Pancreas (tissue), 10 donors: ENCODE measurements at regions not wholly inside any gene's neighbourhood (a gene's known extent, or its start where the extent isn't known, plus 50 kb on each side); places are given as distances from the start of the nearest gene placed in this dataset.

Source experiments
- ATAC-seq, 4 donors: fragments of 200-7000 bp; cut with Tn5 transposase; one replicate each; pipeline versions ENCODE4 v1.8.0 to v1.9.1; 2020; ENCODE audit warnings: mild to moderate bottlenecking in 4 of 4, moderate library complexity in 4 of 4
- DNase-seq, 6 donors: peaks; one replicate each; pipeline ENCODE4 v3.0.0-alpha.2; 2020
- FAIRE-seq: peaks from 2 replicates; lab custom pipeline; 2012; peaks lifted over from hg19 to GRCh38; lab: Jason Lieb, UNC
- H3K27ac ChIP-seq, 4 donors: fragments of 200-600 bp; sonication (generic); 1 replicate in 3 of 4; 2 replicates in 1 of 4; pipeline versions ENCODE4 v1.5.0 to v1.8.0; 2020
- H3K27me3 ChIP-seq, 4 donors: fragments of 200-600 bp; one replicate each; pipeline ENCODE4 v1.8.0; 2021
- H3K36me3 ChIP-seq, 3 donors: fragments of 200-600 bp; sonication (generic) in 1 of 3; one replicate each; pipeline versions ENCODE4 v1.5.0 to v1.8.0; 2020 to 2021
- H3K4me1 ChIP-seq, 3 donors: fragments of 200-600 bp; one replicate each; pipeline ENCODE4 v1.8.0; 2021
- H3K4me3 ChIP-seq, 4 donors: fragments of 200-600 bp; sonication (generic) in 2 of 4; one replicate each; pipeline versions ENCODE4 v1.5.0 to v1.8.0; 2020 to 2021
- H3K9me3 ChIP-seq, 4 donors: fragments of 200-600 bp; one replicate each; pipeline ENCODE4 v1.8.0; 2021
- WGBS, 2 donors: extraction: QIAGEN DNeasy Blood & Tissue Kit; methylation state at CpG; one replicate each; pipeline ENCODE4 v1.1.7; 2013; 5-methylcytosine and 5-hydroxymethylcytosine counted together
- intact Hi-C, 3 donors: fragments of 100-400 bp; cut with DNase I; formaldehyde crosslinking; loops; one replicate each; pipeline versions ENCODE4 v1.11.1 to v1.14.2; 2022
- TF ChIP-seq, protein P1 (sequence below), 4 donors: fragments of 200-600 bp; sonication (generic) in 3 of 4; IDR thresholded peaks; one replicate each; pipeline versions ENCODE4 v1.5.0 to v1.8.0; 2021; ENCODE audit warnings: antibody characterized with exemption in 4 of 4
- donor health status: healthy with polysubstance abuse.
- donor health status: DM: no; HTN: no; CAD: no; lungs with moderate emphysema.
- donor health status: DM: no; HTN: no; CAD: no.
- donor health status: control.
- donor health status: control.
- donor health status: Bipolar disorder and iron deficiency.
- donor health status: DM: yes; HTN: yes; CAD: no.
- donor health status: DM: no; HTN: no; CAD: no.
- donor health status: DM: no; HTN: no; CAD: no.
- donor health status: DM: yes; HTN: yes; CAD: no.

DNA sequence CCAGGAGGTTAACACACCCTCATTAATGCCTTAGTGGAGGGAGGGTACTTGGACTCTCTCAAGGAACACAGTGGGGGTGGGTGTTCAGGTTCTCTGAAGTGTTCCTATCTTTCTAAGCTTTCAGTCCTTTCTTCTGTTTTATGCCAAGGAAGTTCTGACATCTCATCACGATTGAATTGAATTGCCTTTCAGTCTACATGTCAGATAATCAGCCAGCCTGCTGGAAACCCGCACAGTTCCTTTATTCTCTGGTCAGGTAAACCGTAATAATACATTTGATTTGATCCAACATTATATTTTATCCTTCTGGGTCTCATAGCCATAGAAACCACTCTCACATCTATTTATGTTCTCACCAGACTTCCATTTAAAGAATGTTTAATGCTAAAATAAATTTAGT, 339.0 kb downstream of the RWDD3 start:
- no peak for FAIRE-seq
- 56 to 68% methylated on average over 3 of the region's 3 CpGs for WGBS, 2 donors

DNA sequence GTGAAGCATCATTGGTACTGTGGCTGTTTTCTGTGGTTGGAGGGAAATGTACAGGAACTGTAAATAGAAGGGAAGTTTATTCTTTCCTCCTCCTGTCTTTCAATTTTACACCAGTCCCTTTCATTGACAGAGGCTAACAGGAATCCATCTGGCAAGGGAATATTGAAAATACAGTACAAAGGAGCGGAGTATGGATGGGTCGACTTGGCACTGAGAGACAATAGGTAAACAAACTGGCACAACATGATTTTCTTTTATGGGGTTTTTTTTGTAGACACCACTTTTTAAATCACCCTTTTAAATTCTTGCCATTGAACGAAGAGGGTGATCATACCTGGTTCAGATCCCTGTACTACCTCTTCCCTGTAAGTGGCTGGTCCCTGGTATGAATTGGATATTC, 341.3 kb downstream of the RWDD3 start:
- FAIRE-seq (no peak), DNase-seq (no peak), ATAC-seq (no peak)
- Histone ChIP-seq H3K27ac (no peak overlapping the region), H3K36me3 (no peaks in the 10 kb centered on the region), H3K4me1 (no peaks in the 10 kb centered on the region), H3K9me3 (no peaks in the 10 kb centered on the region), H3K27me3 (no peaks in the 10 kb centered on the region), H3K4me3 (no peak overlapping the region)
- intact Hi-C loops: no loop called here
- WGBS, 2 donors: 83 to 85% methylated on average over 3 of the region's 3 CpGs
- TF ChIP-seq, protein P1, sequence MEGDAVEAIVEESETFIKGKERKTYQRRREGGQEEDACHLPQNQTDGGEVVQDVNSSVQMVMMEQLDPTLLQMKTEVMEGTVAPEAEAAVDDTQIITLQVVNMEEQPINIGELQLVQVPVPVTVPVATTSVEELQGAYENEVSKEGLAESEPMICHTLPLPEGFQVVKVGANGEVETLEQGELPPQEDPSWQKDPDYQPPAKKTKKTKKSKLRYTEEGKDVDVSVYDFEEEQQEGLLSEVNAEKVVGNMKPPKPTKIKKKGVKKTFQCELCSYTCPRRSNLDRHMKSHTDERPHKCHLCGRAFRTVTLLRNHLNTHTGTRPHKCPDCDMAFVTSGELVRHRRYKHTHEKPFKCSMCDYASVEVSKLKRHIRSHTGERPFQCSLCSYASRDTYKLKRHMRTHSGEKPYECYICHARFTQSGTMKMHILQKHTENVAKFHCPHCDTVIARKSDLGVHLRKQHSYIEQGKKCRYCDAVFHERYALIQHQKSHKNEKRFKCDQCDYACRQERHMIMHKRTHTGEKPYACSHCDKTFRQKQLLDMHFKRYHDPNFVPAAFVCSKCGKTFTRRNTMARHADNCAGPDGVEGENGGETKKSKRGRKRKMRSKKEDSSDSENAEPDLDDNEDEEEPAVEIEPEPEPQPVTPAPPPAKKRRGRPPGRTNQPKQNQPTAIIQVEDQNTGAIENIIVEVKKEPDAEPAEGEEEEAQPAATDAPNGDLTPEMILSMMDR (IDR thresholded peaks at IDR 0.05): no peak

More for the DNA sequence above, 339.0 kb downstream of the RWDD3 start:
- Histone ChIP-seq H3K36me3 (no peaks in the 10 kb centered on the region), H3K4me3 (no peak overlapping the region), H3K4me1 (no peaks in the 10 kb centered on the region), H3K27ac (no peak overlapping the region), H3K27me3 (no peaks in the 10 kb centered on the region), H3K9me3 (no peaks in the 10 kb centered on the region)
- TF ChIP-seq, protein P1 (IDR thresholded peaks at IDR 0.05): no peak
- no peak for DNase-seq
- intact Hi-C loops: no loop called here
- no peak for ATAC-seq

DNA sequence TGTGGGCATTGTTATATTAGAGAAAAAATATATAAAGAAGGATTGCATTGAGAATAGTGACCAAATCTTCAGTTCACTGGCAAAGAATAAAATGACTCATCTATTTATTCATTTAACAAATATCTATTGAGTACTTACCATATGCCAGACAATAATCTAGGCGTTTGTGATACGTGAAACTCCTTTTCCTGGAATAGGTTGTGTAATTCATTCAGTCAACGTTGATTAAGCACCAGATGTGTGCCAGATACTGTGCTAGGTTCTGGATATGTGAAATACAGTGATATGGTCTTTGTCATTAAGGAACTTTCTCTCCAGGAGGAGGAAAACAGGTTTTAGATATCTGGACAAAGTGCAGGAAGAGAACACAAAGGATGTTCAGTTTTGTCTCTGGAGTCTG, 344.5 kb downstream of the RWDD3 start:
- Histone ChIP-seq H3K4me1 (no peaks in the 10 kb centered on the region), H3K36me3 (no peaks in the 10 kb centered on the region), H3K4me3 (no peak overlapping the region), H3K27ac (no peak overlapping the region), H3K9me3 (no peaks in the 10 kb centered on the region), H3K27me3 (no peaks in the 10 kb centered on the region)
- FAIRE-seq: no peak
- ATAC-seq: no peak
- WGBS, 2 donors: 45 to 49% methylated on average over 3 of the region's 3 CpGs
- TF ChIP-seq, protein P1 (IDR thresholded peaks at IDR 0.05): no peak
- intact Hi-C loops: no loop called here
- DNase-seq: no peak

DNA sequence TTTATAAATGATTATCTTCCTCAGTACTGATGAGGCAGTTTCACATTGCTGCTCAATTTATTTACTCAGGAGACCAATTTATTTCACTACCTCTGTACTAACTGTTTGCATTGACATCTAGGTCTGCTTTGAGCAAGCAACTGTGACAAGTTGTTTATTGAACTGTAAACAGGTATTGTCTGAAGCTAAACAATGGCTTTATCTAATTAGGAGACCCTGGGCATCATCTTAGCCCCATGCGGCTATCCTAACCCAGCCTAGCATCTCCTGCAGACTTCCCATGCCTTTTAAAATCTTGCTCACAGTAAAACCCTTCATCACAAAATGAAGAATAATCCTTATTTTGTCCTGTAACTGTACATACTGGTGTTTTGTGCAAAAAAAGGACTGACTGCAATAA, 348.2 kb downstream of the RWDD3 start:
- intact Hi-C loops: no loop called here
- TF ChIP-seq, protein P1 (IDR thresholded peaks at IDR 0.05): no peak
- no peak for DNase-seq
- Histone ChIP-seq H3K36me3 (no peaks in the 10 kb centered on the region), H3K4me1 (no peaks in the 10 kb centered on the region), H3K4me3 (no peak overlapping the region), H3K27ac (no peak overlapping the region), H3K9me3 (no peaks in the 10 kb centered on the region), H3K27me3 (no peaks in the 10 kb centered on the region)
- no peak for FAIRE-seq
- ATAC-seq: no peak
- WGBS, 2 donors: 84 to 96% methylated on average over 1 of the region's 1 CpG

DNA sequence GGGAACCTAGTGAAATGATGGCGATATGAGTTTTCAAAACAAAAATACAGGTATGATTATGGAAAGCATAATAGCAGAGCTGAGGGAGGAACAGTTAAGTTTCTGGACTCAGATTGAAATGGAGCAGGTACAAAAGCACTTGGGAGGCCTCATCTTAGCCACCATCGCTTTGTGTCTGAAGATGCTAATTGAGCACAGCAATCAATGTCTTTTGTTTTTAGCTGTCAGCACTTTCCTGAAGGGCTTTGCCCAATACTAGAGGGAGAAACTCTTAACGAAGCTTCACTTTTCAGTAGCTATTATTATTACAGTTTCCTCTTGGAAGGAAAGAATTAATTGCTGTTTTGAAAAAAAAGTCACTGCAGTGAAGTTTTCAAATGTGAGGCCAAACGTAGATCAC, 348.7 kb downstream of the RWDD3 start:
- no peak for ATAC-seq
- 79 to 80% methylated on average over 4 of the region's 4 CpGs for WGBS, 2 donors

More for the DNA sequence above, 348.7 kb downstream of the RWDD3 start:
- H3K9me3 ChIP-seq: no peaks in the 10 kb centered on the region
- H3K36me3 ChIP-seq: no peaks in the 10 kb centered on the region
- intact Hi-C loops: no loop called here
- H3K27me3 ChIP-seq: no peaks in the 10 kb centered on the region
- no peaks in the 10 kb centered on the region for H3K4me1 ChIP-seq
- H3K4me3 ChIP-seq: no peak overlapping the region
- TF ChIP-seq, protein P1 (IDR thresholded peaks at IDR 0.05): no peak
- DNase-seq: no peak
- no peak for FAIRE-seq
- H3K27ac ChIP-seq: no peak overlapping the region
